Keratinocyte (primary cell): ENCODE measurements at regions not wholly inside any gene's neighbourhood (a gene's known extent, or its start where the extent isn't known, plus 50 kb on each side); places are given as distances from the start of the nearest gene placed in this dataset.

ENCODE experiments used
- EZH2 ChIP-seq: IDR thresholded peaks from one replicate; pipeline ENCODE4 v1.6.1; 2012; ENCODE audit warnings: inconsistent platforms, mild to moderate bottlenecking, low read length, moderate library complexity
- TF ChIP-seq, protein P1 (sequence below), 3 experiments: IDR thresholded peaks in 1 of 3; conservative IDR thresholded peaks in 1 of 3; optimal IDR thresholded peaks in 1 of 3; 2 replicates in 2 of 3; 3 replicates in 1 of 3; pipeline versions ENCODE3 to v1.5.1; 2011; ENCODE audit warnings: low read length in 3 of 3, mild to moderate bottlenecking in 3 of 3, moderate library complexity in 2 of 3, control low read depth in 1 of 3, inconsistent platforms in 1 of 3; ENCODE audit not compliant: insufficient read depth in 2 of 3; ENCODE audit errors: extremely low read depth in 1 of 3

- TF ChIP-seq, protein P1, sequence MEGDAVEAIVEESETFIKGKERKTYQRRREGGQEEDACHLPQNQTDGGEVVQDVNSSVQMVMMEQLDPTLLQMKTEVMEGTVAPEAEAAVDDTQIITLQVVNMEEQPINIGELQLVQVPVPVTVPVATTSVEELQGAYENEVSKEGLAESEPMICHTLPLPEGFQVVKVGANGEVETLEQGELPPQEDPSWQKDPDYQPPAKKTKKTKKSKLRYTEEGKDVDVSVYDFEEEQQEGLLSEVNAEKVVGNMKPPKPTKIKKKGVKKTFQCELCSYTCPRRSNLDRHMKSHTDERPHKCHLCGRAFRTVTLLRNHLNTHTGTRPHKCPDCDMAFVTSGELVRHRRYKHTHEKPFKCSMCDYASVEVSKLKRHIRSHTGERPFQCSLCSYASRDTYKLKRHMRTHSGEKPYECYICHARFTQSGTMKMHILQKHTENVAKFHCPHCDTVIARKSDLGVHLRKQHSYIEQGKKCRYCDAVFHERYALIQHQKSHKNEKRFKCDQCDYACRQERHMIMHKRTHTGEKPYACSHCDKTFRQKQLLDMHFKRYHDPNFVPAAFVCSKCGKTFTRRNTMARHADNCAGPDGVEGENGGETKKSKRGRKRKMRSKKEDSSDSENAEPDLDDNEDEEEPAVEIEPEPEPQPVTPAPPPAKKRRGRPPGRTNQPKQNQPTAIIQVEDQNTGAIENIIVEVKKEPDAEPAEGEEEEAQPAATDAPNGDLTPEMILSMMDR (optimal IDR thresholded peaks at IDR 0.05 in 1 of 3, IDR thresholded peaks at IDR 0.05 in 1 of 3, conservative IDR thresholded peaks at IDR 0.05 in 1 of 3; ENCODE audit: extremely low read depth in 1 of 3, insufficient read depth in 2 of 3, low read length in 3 of 3) = no peak
- no peak for TF ChIP-seq EZH2
These were observed 104.3 kb upstream of the DYNLRB2 start for GRCh38 chr16:80436510-80436909.
